ENCODE measurements at regions not wholly inside any gene's neighbourhood (a gene's known extent, or its start where the extent isn't known, plus 50 kb on each side); places are given as distances from the start of the nearest gene placed in this dataset.
"Not testable (repeated sequence)": the region's sequence is repeated elsewhere in the genome, so short reads cannot be mapped to it uniquely, and the experiment has no call there.

GRCh38 chr18:30674596-30674995, 367.9 kb downstream of the DSC3 start:
- DNase-seq (no peak), ATAC-seq (no peak)
- intact Hi-C loops (cut with DNase I, micrococcal nuclease) = no loop called here

- intact Hi-C loops (cut with DNase I, micrococcal nuclease); DNase-seq; ATAC-seq: not testable (repeated sequence)
Measured at GRCh38 chr18:30672439-30672838, 370.1 kb downstream of the DSC3 start.

GRCh38 chr18:30658306-30658705, 384.2 kb downstream of the DSC3 start:
- no peak for ATAC-seq
- intact Hi-C loops (cut with DNase I, micrococcal nuclease) = no loop called here

GRCh38 chr18:30652387-30652786, 390.2 kb downstream of the DSC3 start:
- DNase-seq (no peak), ATAC-seq (no peak)
- intact Hi-C loops (cut with DNase I, micrococcal nuclease) = no loop called here

More at GRCh38 chr18:30658306-30658705, 384.2 kb downstream of the DSC3 start:
- no peak for DNase-seq

GRCh38 chr18:30650499-30650898, 392.0 kb downstream of the DSC3 start:
- ATAC-seq = no peak
- intact Hi-C loops (cut with DNase I, micrococcal nuclease) = no loop called here

GRCh38 chr18:30644158-30644557, 398.4 kb downstream of the DSC3 start:
- ATAC-seq (no peak), DNase-seq (no peak)
- intact Hi-C loops (cut with DNase I, micrococcal nuclease) = no loop called here

More at GRCh38 chr18:30650499-30650898, 392.0 kb downstream of the DSC3 start:
- no peak for DNase-seq

- DNase-seq (no peak), ATAC-seq (no peak)
- intact Hi-C loops (cut with DNase I, micrococcal nuclease) = no loop called here
Measured at GRCh38 chr18:30639361-30639760, 403.2 kb downstream of the DSC3 start.

- intact Hi-C loops (cut with DNase I, micrococcal nuclease) = no loop called here
- no peak for DNase-seq
- ATAC-seq = no peak
Measured at GRCh38 chr18:30634249-30634648, 408.3 kb downstream of the DSC3 start.

- ATAC-seq = no peak
- no peak for DNase-seq
Measured at GRCh38 chr18:30632071-30632698, 410.4 kb downstream of the DSC3 start.

GRCh38 chr18:30625961-30626360, 416.6 kb downstream of the DSC3 start:
- ATAC-seq (no peak), DNase-seq (no peak)
- intact Hi-C loops (cut with DNase I, micrococcal nuclease) = no loop called here

More at GRCh38 chr18:30632071-30632698, 410.4 kb downstream of the DSC3 start:
- intact Hi-C loops (cut with DNase I, micrococcal nuclease) = no loop called here

- DNase-seq = no peak
- ATAC-seq = no peak
- intact Hi-C loops (cut with DNase I, micrococcal nuclease) = no loop called here
Measured at GRCh38 chr18:30623401-30624065, 419.0 kb downstream of the DSC3 start.

- ATAC-seq (no peak), DNase-seq (no peak)
- intact Hi-C loops (cut with DNase I, micrococcal nuclease) = no loop called here
Measured at GRCh38 chr18:30622635-30623034, 419.9 kb downstream of the DSC3 start.

- intact Hi-C loops (cut with DNase I, micrococcal nuclease) = no loop called here
- no peak for ATAC-seq
- DNase-seq = no peak
Measured at GRCh38 chr18:30622104-30622503, 420.4 kb downstream of the DSC3 start.

- DNase-seq = no peak
- no peak for ATAC-seq
- intact Hi-C loops (cut with DNase I, micrococcal nuclease) = no loop called here
Measured at GRCh38 chr18:30618567-30618966, 424.0 kb downstream of the DSC3 start.

GRCh38 chr18:30616414-30616813, 426.1 kb downstream of the DSC3 start:
- ATAC-seq = no peak
- intact Hi-C loops (cut with DNase I, micrococcal nuclease) = no loop called here
- DNase-seq = no peak

- intact Hi-C loops (cut with DNase I, micrococcal nuclease) = no loop called here
- no peak for ATAC-seq
- no peak for DNase-seq
Measured at GRCh38 chr18:30613467-30613801, 429.1 kb downstream of the DSC3 start.

- ATAC-seq (no peak), DNase-seq (no peak)
- intact Hi-C loops (cut with DNase I, micrococcal nuclease) = no loop called here
Measured at GRCh38 chr18:30601541-30601940, 441.0 kb downstream of the DSC3 start.

GRCh38 chr18:30597202-30597601, 445.3 kb downstream of the DSC3 start:
- intact Hi-C loops (cut with DNase I, micrococcal nuclease) = no loop called here
- ATAC-seq (no peak), DNase-seq (no peak)

- intact Hi-C loops (cut with DNase I, micrococcal nuclease) = no loop called here
- no peak for DNase-seq
- no peak for ATAC-seq
Measured at GRCh38 chr18:30596635-30597034, 445.9 kb downstream of the DSC3 start.

GRCh38 chr18:30595942-30596341, 446.6 kb downstream of the DSC3 start:
- DNase-seq (no peak), ATAC-seq (no peak)
- intact Hi-C loops (cut with DNase I, micrococcal nuclease) = no loop called here

GRCh38 chr18:30594911-30595310, 447.6 kb downstream of the DSC3 start:
- not testable (repeated sequence) for ATAC-seq

More at GRCh38 chr18:30594911-30595310, 447.6 kb downstream of the DSC3 start:
- intact Hi-C loops (cut with DNase I, micrococcal nuclease); DNase-seq: not testable (repeated sequence)

All from left colon (tissue), 2 donors.